ENCODE measurements at regions not wholly inside any gene's neighbourhood (a gene's known extent, or its start where the extent isn't known, plus 50 kb on each side); places are given as distances from the start of the nearest gene placed in this dataset.

GRCh38 chr10:3999642-4000041 is 214.6 kb upstream of the KLF6 start:
- H3K4me1 Mint-ChIP-seq (ENCODE audit: low read depth): peaks cover 24% of the 10 kb centered on the region
- H3K9me3 Mint-ChIP-seq (ENCODE audit: low read depth): peaks cover 11% of the 10 kb centered on the region
- no peak for DNase-seq (ENCODE audit: low spot score)
- no peak overlapping the region for H3K27ac Mint-ChIP-seq (ENCODE audit: unreplicated experiment)
- peaks cover 3% of the 10 kb centered on the region for H3K36me3 Mint-ChIP-seq (ENCODE audit: low read depth)
- no peak for TF ChIP-seq CTCF (IDR thresholded peaks at IDR 0.05)
- H3K4me3 Mint-ChIP-seq (ENCODE audit: unreplicated experiment): no peak overlapping the region
- no peaks in the 10 kb centered on the region for H3K27me3 Mint-ChIP-seq (ENCODE audit: low read depth)

- Mint-ChIP-seq H3K27me3 (ENCODE audit: low read depth) (no peaks in the 10 kb centered on the region), H3K4me1 (ENCODE audit: low read depth) (peaks cover 37% of the 10 kb centered on the region), H3K36me3 (ENCODE audit: low read depth) (peaks cover 3% of the 10 kb centered on the region), H3K27ac (ENCODE audit: unreplicated experiment) (no peak overlapping the region), H3K9me3 (ENCODE audit: low read depth) (peaks cover 11% of the 10 kb centered on the region), H3K4me3 (ENCODE audit: unreplicated experiment) (no peak overlapping the region)
- no peak for TF ChIP-seq CTCF (IDR thresholded peaks at IDR 0.05)
- DNase-seq (ENCODE audit: low spot score): no peak
Measured at GRCh38 chr10:3996697-3997096, 211.7 kb upstream of the KLF6 start.

- Mint-ChIP-seq H3K4me1 (ENCODE audit: low read depth) (peaks cover 37% of the 10 kb centered on the region), H3K27me3 (ENCODE audit: low read depth) (no peaks in the 10 kb centered on the region), H3K4me3 (ENCODE audit: unreplicated experiment) (no peak overlapping the region), H3K36me3 (ENCODE audit: low read depth) (peaks cover 3% of the 10 kb centered on the region), H3K27ac (ENCODE audit: unreplicated experiment) (peak overlapping the region; percentile 81), H3K9me3 (ENCODE audit: low read depth) (peaks cover 10% of the 10 kb centered on the region)
- no peak for DNase-seq (ENCODE audit: low spot score)
- no peak for TF ChIP-seq CTCF (IDR thresholded peaks at IDR 0.05)
Measured at GRCh38 chr10:3995302-3996210, 210.5 kb upstream of the KLF6 start.

- H3K4me3 Mint-ChIP-seq (ENCODE audit: unreplicated experiment): no peak overlapping the region
- DNase-seq (ENCODE audit: low spot score): no peak
- peak overlapping the region; percentile 18 for H3K27ac Mint-ChIP-seq (ENCODE audit: unreplicated experiment)
- no peak for TF ChIP-seq CTCF (IDR thresholded peaks at IDR 0.05)
- no peaks in the 10 kb centered on the region for H3K9me3 Mint-ChIP-seq (ENCODE audit: low read depth)
- no peaks in the 10 kb centered on the region for H3K36me3 Mint-ChIP-seq (ENCODE audit: low read depth)
- H3K27me3 Mint-ChIP-seq (ENCODE audit: low read depth): no peaks in the 10 kb centered on the region
- peaks cover 37% of the 10 kb centered on the region for H3K4me1 Mint-ChIP-seq (ENCODE audit: low read depth)
Measured at GRCh38 chr10:3992382-3993178, 207.6 kb upstream of the KLF6 start.

GRCh38 chr10:3990307-3990706 is 205.3 kb upstream of the KLF6 start:
- Mint-ChIP-seq H3K27me3 (ENCODE audit: low read depth) (no peaks in the 10 kb centered on the region), H3K9me3 (ENCODE audit: low read depth) (no peaks in the 10 kb centered on the region), H3K27ac (ENCODE audit: unreplicated experiment) (no peak overlapping the region), H3K36me3 (ENCODE audit: low read depth) (no peaks in the 10 kb centered on the region), H3K4me3 (ENCODE audit: unreplicated experiment) (no peak overlapping the region), H3K4me1 (ENCODE audit: low read depth) (peaks cover 25% of the 10 kb centered on the region)
- no peak for TF ChIP-seq CTCF (IDR thresholded peaks at IDR 0.05)
- DNase-seq (ENCODE audit: low spot score): no peak

Measured in chondrocyte (in vitro differentiated cells).